KOPT-K1 (cell line): ENCODE measurements at regions not wholly inside any gene's neighbourhood (a gene's known extent, or its start where the extent isn't known, plus 50 kb on each side); places are given as distances from the start of the nearest gene placed in this dataset.
"Not testable (repeated sequence)": the region's sequence is repeated elsewhere in the genome, so short reads cannot be mapped to it uniquely, and the experiment has no call there.

Source experiments
- H3K27ac ChIP-seq: fragments of 200-600 bp; sonication (generic); 2 replicates; pipeline ENCODE4 v1.5.1; 2016; ENCODE audit warnings: antibody characterized with exemption, mild to moderate bottlenecking, low read depth, low read length; ENCODE audit not compliant: poor library complexity, severe bottlenecking
- H3K36me3 ChIP-seq: fragments of 200-600 bp; sonication (generic); 2 replicates; pipeline ENCODE4 v1.5.1; 2017; ENCODE audit warnings: antibody characterized with exemption, mild to moderate bottlenecking, low read length, moderate library complexity; ENCODE audit not compliant: insufficient read depth
- H3K9me3 ChIP-seq: fragments of 200-600 bp; sonication (generic); 2 replicates; pipeline ENCODE4 v1.5.1; 2017; ENCODE audit warnings: antibody characterized with exemption, low read length, mild to moderate bottlenecking; ENCODE audit not compliant: insufficient read depth, poor library complexity, severe bottlenecking

- no peak overlapping the region for H3K27ac ChIP-seq
- H3K9me3 ChIP-seq: no peaks in the 10 kb centered on the region
- H3K36me3 ChIP-seq: no peaks in the 10 kb centered on the region
Observed at GRCh38 chr16:14384745-14385144, 245.3 kb downstream of the PARN start.

DNA sequence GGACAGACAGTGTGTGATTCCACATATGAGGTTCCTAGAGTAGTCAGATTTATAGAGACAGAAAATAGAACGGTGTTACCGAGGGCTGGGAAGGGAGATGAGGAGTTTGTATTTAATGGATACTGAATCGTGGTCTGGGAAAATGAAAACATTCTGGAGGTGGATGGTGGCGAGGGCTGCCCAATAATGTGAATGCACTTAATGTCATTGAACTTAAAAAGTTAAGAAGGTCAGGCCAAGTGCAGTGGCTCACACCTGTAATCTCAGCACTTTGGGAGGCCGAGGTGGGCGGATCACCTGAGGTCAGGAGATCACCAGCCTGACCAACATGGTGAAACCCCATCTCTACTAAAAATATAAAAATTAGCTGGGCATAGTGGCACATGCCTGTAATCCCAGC, 246.2 kb downstream of the PARN start:
- H3K36me3 ChIP-seq, H3K9me3 ChIP-seq, H3K27ac ChIP-seq: not testable (repeated sequence)

GRCh38 chr16:14378689-14379467, 251.2 kb downstream of the PARN start:
- Histone ChIP-seq H3K27ac (no peak overlapping the region), H3K36me3 (no peaks in the 10 kb centered on the region), H3K9me3 (no peaks in the 10 kb centered on the region)

DNA sequence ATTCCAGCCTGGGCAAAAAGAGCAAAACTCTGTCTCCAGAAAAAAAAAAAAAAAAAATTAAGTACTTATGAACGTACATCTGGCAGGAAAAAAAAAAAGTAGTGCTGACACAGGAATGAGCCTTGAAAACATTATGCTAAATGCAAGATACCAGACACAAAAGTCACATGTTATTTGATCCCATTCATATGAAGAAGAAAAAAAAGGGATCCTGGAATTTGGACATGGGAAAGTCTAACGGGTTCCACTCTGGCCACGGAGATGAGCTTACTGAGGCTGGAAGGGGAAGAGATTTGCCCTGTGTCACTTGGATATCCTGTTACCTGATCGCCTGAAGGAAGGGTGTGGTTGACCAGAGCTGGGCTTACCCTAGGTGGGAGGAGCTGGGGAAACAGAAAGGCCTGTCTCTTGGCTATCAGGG, 251.9 kb downstream of the PARN start:
- Histone ChIP-seq H3K9me3 (no peaks in the 10 kb centered on the region), H3K36me3 (no peaks in the 10 kb centered on the region), H3K27ac (no peak overlapping the region)

DNA sequence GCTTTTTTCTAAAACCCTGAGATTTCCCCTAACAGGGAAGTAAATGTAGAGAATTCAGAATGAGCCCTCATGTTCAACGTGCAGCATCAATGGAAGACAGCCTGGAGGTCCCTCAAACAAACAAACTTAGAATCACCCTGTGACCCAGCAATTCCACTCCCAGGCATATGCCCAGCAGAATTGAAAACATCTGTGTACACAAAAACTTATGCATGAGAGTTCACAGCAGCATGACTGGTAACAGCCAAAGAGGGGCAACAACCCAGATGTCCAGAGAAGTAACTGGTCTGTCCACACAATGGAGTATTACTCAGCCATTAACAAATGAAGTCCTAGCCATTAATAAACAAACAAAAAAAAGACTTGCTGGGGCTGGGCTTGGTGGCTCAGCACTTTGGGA, 252.7 kb downstream of the PARN start:
- Histone ChIP-seq H3K27ac (no peak overlapping the region), H3K36me3 (no peaks in the 10 kb centered on the region), H3K9me3 (no peaks in the 10 kb centered on the region)

- Histone ChIP-seq H3K27ac (no peak overlapping the region), H3K9me3 (no peaks in the 10 kb centered on the region), H3K36me3 (no peaks in the 10 kb centered on the region)
Observed at GRCh38 chr16:14375132-14375491, 254.9 kb downstream of the PARN start.

DNA sequence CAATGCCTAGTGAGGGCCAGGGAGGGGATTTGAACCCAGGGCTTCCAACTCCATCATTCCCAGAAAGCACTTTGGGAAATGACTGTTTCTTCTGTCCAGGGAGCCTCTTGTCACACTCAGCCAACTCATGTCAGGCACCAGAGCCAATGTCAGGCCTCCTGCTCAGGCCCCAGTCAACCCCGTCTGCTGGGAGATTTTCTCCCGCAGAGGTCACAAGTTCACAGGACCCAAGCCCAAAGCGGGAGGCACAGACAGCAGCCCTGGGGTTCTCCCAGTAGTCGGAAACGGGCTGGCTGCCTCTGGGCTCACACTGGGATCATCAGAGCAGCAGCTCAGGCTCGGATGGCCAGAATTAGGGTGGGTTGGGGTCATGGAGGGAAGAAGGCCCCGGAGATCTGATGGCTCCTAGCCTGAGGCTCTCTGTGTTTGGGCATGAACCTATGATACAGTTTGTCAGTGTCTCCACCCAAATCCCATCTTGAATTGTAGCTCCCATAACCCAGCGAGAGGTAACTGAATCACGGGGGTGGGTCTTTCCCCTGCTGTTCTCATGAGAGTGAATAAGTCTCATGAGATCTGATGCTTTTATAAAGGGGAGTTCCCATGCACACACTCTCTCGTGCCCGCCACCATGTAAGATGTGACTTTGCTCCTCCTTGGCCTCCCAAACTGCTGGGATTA, 255.5 kb downstream of the PARN start:
- H3K36me3 ChIP-seq: no peaks in the 10 kb centered on the region
- no peaks in the 10 kb centered on the region for H3K9me3 ChIP-seq
- no peak overlapping the region for H3K27ac ChIP-seq

- no peaks in the 10 kb centered on the region for H3K9me3 ChIP-seq
Observed at GRCh38 chr16:14373896-14374295, 256.2 kb downstream of the PARN start.

DNA sequence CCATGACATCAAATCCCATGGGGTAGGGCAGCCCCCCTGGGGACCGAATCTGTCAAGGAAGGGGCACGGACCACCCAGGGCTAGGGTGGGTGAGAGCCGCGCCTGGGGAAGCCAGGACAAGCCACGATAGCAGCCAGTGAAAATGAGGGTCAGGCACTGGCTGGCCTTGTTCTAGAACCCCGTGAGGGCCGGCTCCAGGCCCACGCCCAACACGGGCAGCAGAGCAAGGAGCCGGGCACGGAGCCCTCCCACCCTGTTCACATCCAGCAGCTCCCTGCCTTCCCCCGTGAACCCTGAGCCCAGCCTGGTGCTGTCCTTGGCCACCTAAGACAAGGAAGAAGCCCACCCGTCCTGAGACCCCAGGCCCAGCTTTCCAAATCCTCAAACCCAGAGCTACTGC, 256.7 kb downstream of the PARN start:
- H3K36me3 ChIP-seq: no peaks in the 10 kb centered on the region
- no peak overlapping the region for H3K27ac ChIP-seq
- no peaks in the 10 kb centered on the region for H3K9me3 ChIP-seq

More at GRCh38 chr16:14373896-14374295, 256.2 kb downstream of the PARN start:
- H3K27ac ChIP-seq: no peak overlapping the region
- no peaks in the 10 kb centered on the region for H3K36me3 ChIP-seq

DNA sequence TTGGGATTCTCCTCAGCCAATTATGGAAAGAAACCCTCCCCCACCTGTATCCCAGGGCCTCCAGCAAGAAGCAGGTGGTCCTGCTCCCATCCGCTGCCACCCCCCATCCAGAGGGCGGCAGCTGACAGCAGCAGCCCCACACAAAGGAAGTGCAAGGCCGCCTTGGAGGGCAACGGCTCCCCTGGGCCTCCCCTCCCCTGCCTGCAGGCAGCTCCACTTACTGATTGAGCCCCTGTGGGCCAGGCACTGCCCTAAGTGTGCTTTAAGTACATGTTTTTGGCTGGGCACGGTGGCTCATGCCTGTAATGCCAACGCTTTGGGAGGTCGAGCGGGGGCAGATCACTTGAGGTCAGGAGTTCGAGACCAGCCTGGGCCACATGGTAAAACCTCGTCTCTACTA, 257.6 kb downstream of the PARN start:
- Histone ChIP-seq H3K9me3 (no peaks in the 10 kb centered on the region), H3K27ac (no peak overlapping the region), H3K36me3 (no peaks in the 10 kb centered on the region)

DNA sequence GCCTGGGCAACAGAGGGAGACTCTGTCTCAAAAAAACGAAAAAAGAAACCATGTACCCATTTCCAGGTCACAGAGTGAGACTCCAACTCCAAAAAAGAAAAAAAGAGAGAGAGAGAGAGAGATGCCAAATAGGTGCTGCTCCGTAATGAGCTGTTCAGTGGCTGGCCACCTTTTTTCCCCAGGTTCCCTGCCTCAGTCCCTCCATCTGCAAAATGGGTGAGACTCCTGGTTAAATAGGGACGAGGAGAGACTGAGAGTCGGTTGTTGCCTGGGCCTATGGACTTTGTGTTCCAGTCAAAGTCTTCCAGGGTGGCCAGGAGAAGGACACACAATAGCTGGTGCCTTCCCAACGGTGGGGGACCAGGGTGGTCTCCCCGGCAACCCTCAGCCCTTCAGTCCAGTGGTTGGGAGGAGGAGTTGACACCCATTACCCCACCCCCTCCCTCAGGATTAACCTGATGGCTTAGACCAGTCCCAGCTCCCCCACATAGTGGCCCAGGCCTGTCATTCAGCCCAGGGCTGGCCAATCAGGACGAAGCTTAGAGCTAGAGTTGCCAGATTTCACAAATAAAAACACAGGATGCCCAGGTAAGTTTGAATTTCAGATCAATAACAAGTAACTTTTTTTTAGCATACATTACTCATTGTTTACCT, 258.2 kb downstream of the PARN start:
- H3K27ac ChIP-seq: no peak overlapping the region
- no peaks in the 10 kb centered on the region for H3K9me3 ChIP-seq
- H3K36me3 ChIP-seq: no peaks in the 10 kb centered on the region

DNA sequence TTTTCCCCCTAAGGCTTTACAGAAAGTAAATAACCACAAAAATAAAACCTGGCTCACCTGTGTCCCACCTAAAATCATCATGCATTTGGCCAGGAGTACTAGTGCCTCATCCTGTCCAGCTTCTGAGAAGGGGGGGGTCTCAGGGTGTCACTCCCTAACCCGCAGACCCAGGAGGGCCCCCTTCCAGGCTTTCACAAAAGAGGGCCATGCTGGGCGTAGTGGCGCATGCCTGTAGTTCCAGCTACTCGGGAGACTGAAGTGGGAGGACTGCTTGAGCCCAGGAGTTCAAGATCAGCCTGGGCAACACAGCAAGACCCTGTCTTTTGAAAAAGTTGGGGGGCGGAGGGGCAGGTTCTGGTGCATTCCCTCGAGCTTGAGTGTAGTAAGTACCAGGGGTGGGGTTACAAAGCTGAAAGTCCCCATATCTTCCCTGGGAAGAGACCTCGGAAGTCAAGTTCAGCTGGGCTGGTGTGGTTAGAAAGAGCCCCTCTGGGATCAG, 259.3 kb downstream of the PARN start:
- Histone ChIP-seq H3K36me3 (no peaks in the 10 kb centered on the region), H3K27ac (no peak overlapping the region)

DNA sequence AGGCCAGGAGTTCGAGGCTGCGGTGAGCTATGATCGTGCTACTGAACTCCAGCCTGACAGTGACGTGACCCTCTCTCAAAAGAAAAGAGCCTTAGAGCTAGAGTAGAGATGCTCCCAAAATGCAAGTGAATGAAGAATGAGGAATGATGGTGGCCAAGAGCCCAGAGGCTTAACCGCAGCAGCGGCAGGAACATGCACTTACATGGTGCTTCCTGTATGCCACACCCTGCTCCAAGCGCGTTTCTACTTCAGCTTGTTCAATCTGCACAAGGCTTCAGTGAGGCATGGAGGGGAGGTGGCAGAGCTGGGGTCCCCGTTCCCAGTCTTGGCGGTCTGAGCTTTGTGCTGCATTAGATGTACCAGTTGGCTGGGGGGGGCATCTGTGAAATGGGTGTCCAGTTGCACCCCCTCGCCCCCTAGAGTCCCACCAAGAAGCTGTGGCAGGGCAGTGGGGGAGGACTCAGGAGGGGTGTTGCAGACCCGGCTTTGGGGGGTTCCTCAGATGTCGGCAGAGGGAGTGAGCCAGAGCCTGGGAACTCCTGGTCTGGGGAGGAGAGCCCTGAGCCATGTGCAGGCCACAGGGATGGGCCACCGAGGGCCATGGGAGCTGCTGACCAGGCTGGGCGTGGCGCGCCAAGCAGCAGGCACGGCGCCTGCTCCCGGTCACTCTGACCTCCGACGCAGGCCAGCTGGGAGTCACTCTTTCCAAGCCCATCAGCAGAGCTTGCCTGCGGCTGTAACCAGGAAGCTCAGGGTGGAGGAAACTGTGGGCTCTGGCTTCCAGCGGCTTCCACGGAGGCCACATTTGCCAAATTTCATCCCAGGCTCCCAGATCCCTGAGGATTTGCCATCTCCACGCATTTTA, 260.1 kb downstream of the PARN start:
- Histone ChIP-seq H3K36me3 (no peaks in the 10 kb centered on the region), H3K9me3 (no peaks in the 10 kb centered on the region), H3K27ac (no peak overlapping the region)

More for the DNA sequence above, 259.3 kb downstream of the PARN start:
- H3K9me3 ChIP-seq: no peaks in the 10 kb centered on the region

- Histone ChIP-seq H3K9me3 (no peaks in the 10 kb centered on the region), H3K36me3 (no peaks in the 10 kb centered on the region), H3K27ac (no peak overlapping the region)
Observed at GRCh38 chr16:14368399-14368798, 261.7 kb downstream of the PARN start.
